Limb (tissue), 2 donors: ENCODE measurements at regions not wholly inside any gene's neighbourhood (a gene's known extent, or its start where the extent isn't known, plus 50 kb on each side); places are given as distances from the start of the nearest gene placed in this dataset.
"Not testable (repeated sequence)": the region's sequence is repeated elsewhere in the genome, so short reads cannot be mapped to it uniquely, and the experiment has no call there.

Experiments
- DNase-seq, 2 donors: peaks; one replicate each; pipeline ENCODE4 v3.0.0-alpha.2; 2016; ENCODE audit errors: extremely low spot score in 2 of 2

- DNase-seq: no peak
Measured at GRCh38 chr3:156044634-156044975, 75.8 kb upstream of the KCNAB1 start.

GRCh38 chr3:156048483-156048882, 71.9 kb upstream of the KCNAB1 start:
- not testable (repeated sequence) for DNase-seq

- DNase-seq: no peak
Measured at GRCh38 chr3:156050918-156051317, 69.5 kb upstream of the KCNAB1 start.

- no peak for DNase-seq
Measured at GRCh38 chr3:156051651-156052050, 68.7 kb upstream of the KCNAB1 start.

GRCh38 chr3:156052115-156052514, 68.3 kb upstream of the KCNAB1 start:
- no peak for DNase-seq

GRCh38 chr3:156059950-156060501, 60.4 kb upstream of the KCNAB1 start:
- DNase-seq: no peak

GRCh38 chr3:156068151-156068550, 52.2 kb upstream of the KCNAB1 start:
- not testable (repeated sequence) for DNase-seq

- no peak for DNase-seq
Measured at GRCh38 chr3:156070028-156070427, 50.4 kb upstream of the KCNAB1 start.
